H1 (cell line): ENCODE measurements at regions not wholly inside any gene's neighbourhood (a gene's known extent, or its start where the extent isn't known, plus 50 kb on each side); places are given as distances from the start of the nearest gene placed in this dataset.

Source experiments
- CTCF ChIA-PET: fragments of 300-600 bp; sonication (Branson Sonifier 250); formaldehyde crosslinking; loops from one replicate; lab custom pipeline; 2021; ENCODE audit not compliant: partially characterized antibody; lab: Charles Lee
- POLR2A ChIA-PET: fragments of 300-600 bp; sonication (Branson Sonifier 250); formaldehyde crosslinking; loops from one replicate; lab custom pipeline; 2021; ENCODE audit warnings: inconsistent platforms; ENCODE audit not compliant: partially characterized antibody; lab: Charles Lee
- DNase-seq, 2 experiments: peaks; one replicate each; pipeline versions ENCODE4 v3.0.0 to v3.0.0-alpha.2; 2010 to 2022; ENCODE audit warnings: low spot score in 2 of 2, low read depth in 1 of 2, mixed read lengths in 1 of 2
- FAIRE-seq: peaks from 2 replicates; lab custom pipeline; 2011; peaks lifted over from hg19 to GRCh38; lab: Jason Lieb, UNC
- H2AFZ ChIP-seq: 2 replicates; pipeline ENCODE4 v1.8.1; 2012; ENCODE audit warnings: low read length, inconsistent platforms
- H2AK5ac ChIP-seq: 2 replicates; pipeline ENCODE4 v1.6.1; 2013; ENCODE audit warnings: low read depth, low read length
- H2BK120ac ChIP-seq: replicated peaks from 2 replicates; pipeline ENCODE3; 2013; ENCODE audit warnings: low read depth, low read length, inconsistent platforms
- H2BK12ac ChIP-seq: 2 replicates; pipeline ENCODE4 v1.6.1; 2013; ENCODE audit warnings: low read depth, low read length
- H2BK15ac ChIP-seq: 2 replicates; pipeline ENCODE4 v1.6.1; 2013; ENCODE audit warnings: low read length
- H2BK20ac ChIP-seq: 2 replicates; pipeline ENCODE4 v1.6.1; 2013; ENCODE audit warnings: low read length
- H2BK5ac ChIP-seq: 2 replicates; pipeline ENCODE4 v1.6.1; 2013; ENCODE audit warnings: low read depth, low read length
- H3K14ac ChIP-seq: 2 replicates; pipeline ENCODE4 v1.6.1; 2013; ENCODE audit warnings: inconsistent platforms; ENCODE audit not compliant: insufficient read length
- H3K18ac ChIP-seq: 2 replicates; pipeline ENCODE4 v1.6.1; 2013; ENCODE audit warnings: low read length; ENCODE audit errors: extremely low read depth
- H3K23ac ChIP-seq: 2 replicates; pipeline ENCODE4 v1.6.1; 2013; ENCODE audit warnings: inconsistent platforms; ENCODE audit not compliant: insufficient read length
- H3K23me2 ChIP-seq: 2 replicates; pipeline ENCODE4 v1.6.1; 2013; ENCODE audit warnings: low read depth, low read length
- H3K27ac ChIP-seq: 2 replicates; pipeline ENCODE4 v1.6.1; 2011; ENCODE audit warnings: low read depth, low read length, inconsistent platforms
- H3K27me3 ChIP-seq, 4 experiments: replicated peaks in 1 of 4; 1 replicate in 1 of 4; 2 replicates in 3 of 4; pipeline versions ENCODE4 v1.6.1 to v1.8.1; 2011 to 2013; ENCODE audit warnings: low read length in 3 of 4, mild to moderate bottlenecking in 3 of 4, inconsistent platforms in 2 of 4, mixed read lengths in 2 of 4, moderate library complexity in 1 of 4; ENCODE audit not compliant: control insufficient read depth in 3 of 4, insufficient read depth in 3 of 4; ENCODE audit errors: extremely low read depth in 1 of 4
- H3K36me3 ChIP-seq, 4 experiments: 2 replicates each; pipeline versions ENCODE4 v1.6.1 to v1.8.1; 2011 to 2013; ENCODE audit warnings: mild to moderate bottlenecking in 4 of 4, low read length in 3 of 4, moderate library complexity in 2 of 4, control low read depth in 1 of 4, inconsistent platforms in 1 of 4; ENCODE audit not compliant: insufficient read depth in 4 of 4, control insufficient read depth in 2 of 4
- H3K4ac ChIP-seq: replicated peaks from 2 replicates; pipeline ENCODE3; 2013; ENCODE audit warnings: low read length, low read depth, mixed read lengths, inconsistent platforms; ENCODE audit not compliant: insufficient read length
- H3K4me1 ChIP-seq, 4 experiments: replicated peaks in 1 of 4; 1 replicate in 1 of 4; 2 replicates in 3 of 4; pipeline versions ENCODE4 v1.6.1 to v1.8.1; 2011 to 2013; ENCODE audit warnings: low read length in 3 of 4, inconsistent platforms in 2 of 4, mixed read lengths in 1 of 4; ENCODE audit not compliant: insufficient read depth in 4 of 4, control insufficient read depth in 3 of 4
- H3K4me2 ChIP-seq, 2 experiments: 2 replicates each; pipeline versions ENCODE4 v1.6.1 to v1.8.1; 2011 to 2013; ENCODE audit warnings: low read depth in 2 of 2, low read length in 2 of 2, control low read depth in 1 of 2, inconsistent platforms in 1 of 2, mild to moderate bottlenecking in 1 of 2; ENCODE audit not compliant: insufficient read depth in 1 of 2
- H3K4me3 ChIP-seq, 4 experiments: fragments of 200-600, 300-600 bp in 1 of 4; sonication (generic), shearing (Covaris generic), sonication (Bioruptor Twin) in 1 of 4; 2 replicates each; pipeline versions ENCODE4 v1.5.1 to v1.8.1; 2011 to 2016; ENCODE audit warnings: low read length in 4 of 4, low read depth in 3 of 4, control low read depth in 2 of 4, inconsistent platforms in 2 of 4, mild to moderate bottlenecking in 2 of 4, mixed read lengths in 1 of 4, moderate library complexity in 1 of 4; ENCODE audit not compliant: insufficient read depth in 2 of 4; ENCODE audit errors: extremely low read depth in 1 of 4
- H3K56ac ChIP-seq: replicated peaks from 2 replicates; pipeline ENCODE3; 2013; ENCODE audit warnings: low read depth, mild to moderate bottlenecking, mixed read lengths, low read length, inconsistent platforms; ENCODE audit not compliant: insufficient read length
- H3K79me1 ChIP-seq: 2 replicates; pipeline ENCODE4 v1.6.1; 2013; ENCODE audit warnings: low read depth, low read length, control low read depth
- H3K79me2 ChIP-seq, 2 experiments: 2 replicates each; pipeline versions ENCODE4 v1.6.1 to v1.8.1; 2012 to 2013; ENCODE audit warnings: low read length in 2 of 2, mild to moderate bottlenecking in 2 of 2, inconsistent platforms in 1 of 2; ENCODE audit not compliant: insufficient read depth in 2 of 2, control insufficient read depth in 1 of 2
- H3K9ac ChIP-seq, 4 experiments: replicated peaks in 1 of 4; 1 replicate in 1 of 4; 2 replicates in 3 of 4; pipeline versions ENCODE4 v1.6.1 to v1.8.1; 2011 to 2013; ENCODE audit warnings: low read depth in 3 of 4, low read length in 3 of 4, control low read depth in 2 of 4, mild to moderate bottlenecking in 2 of 4, moderate library complexity in 2 of 4, inconsistent platforms in 1 of 4; ENCODE audit errors: extremely low read depth in 1 of 4
- H3K9me3 ChIP-seq, 2 experiments: 2 replicates each; pipeline versions ENCODE4 v1.6.1 to v1.8.1; 2012 to 2013; ENCODE audit warnings: mild to moderate bottlenecking in 2 of 2, moderate library complexity in 2 of 2, control low read depth in 1 of 2, inconsistent platforms in 1 of 2, low read depth in 1 of 2, low read length in 1 of 2, mixed read lengths in 1 of 2; ENCODE audit not compliant: insufficient read depth in 2 of 2
- H4K20me1 ChIP-seq, 2 experiments: replicated peaks in 1 of 2; 2 replicates each; pipeline versions ENCODE3 to v1.8.1; 2011 to 2013; ENCODE audit warnings: inconsistent platforms in 2 of 2, low read length in 2 of 2, mild to moderate bottlenecking in 1 of 2; ENCODE audit not compliant: insufficient read depth in 2 of 2, control insufficient read depth in 1 of 2
- H4K5ac ChIP-seq: 2 replicates; pipeline ENCODE4 v1.6.1; 2013; ENCODE audit warnings: low read length, low read depth, mixed read lengths, inconsistent platforms; ENCODE audit not compliant: insufficient read length
- H4K8ac ChIP-seq: 2 replicates; pipeline ENCODE4 v1.8.0; 2013; ENCODE audit warnings: mild to moderate bottlenecking, moderate library complexity, low read length, inconsistent platforms; ENCODE audit not compliant: insufficient read depth; ENCODE audit errors: extremely low read depth
- H4K91ac ChIP-seq: replicated peaks from 2 replicates; pipeline ENCODE3; 2013; ENCODE audit warnings: low read length, mixed read lengths, inconsistent platforms; ENCODE audit not compliant: insufficient read length
- BACH1 ChIP-seq: IDR thresholded peaks from 2 replicates; pipeline ENCODE4 v1.6.1; 2012; ENCODE audit warnings: low read length, improper control_type of control experiment
- CBX8 ChIP-seq: fragments of 300-800, 300-1000 bp; sonication (generic); IDR thresholded peaks from 2 replicates; pipeline ENCODE4 v1.7.1; 2016; ENCODE audit warnings: low read depth, low read length, borderline replicate concordance
- CEBPB ChIP-seq: IDR thresholded peaks from 2 replicates; pipeline ENCODE4 v1.6.1; 2012; ENCODE audit warnings: low read depth, low read length
- CHD1 ChIP-seq: IDR thresholded peaks from 2 replicates; pipeline ENCODE4 v1.6.1; 2012; ENCODE audit warnings: low read depth, low read length, improper control_type of control experiment
- CREB1 ChIP-seq: IDR thresholded peaks from 2 replicates; pipeline ENCODE4 v1.6.1; 2012; ENCODE audit warnings: inconsistent platforms
- CTBP2 ChIP-seq: IDR thresholded peaks from 2 replicates; pipeline ENCODE4 v1.7.0; 2011; ENCODE audit warnings: borderline replicate concordance, mild to moderate bottlenecking, moderate library complexity, mixed read lengths, low read length; ENCODE audit not compliant: insufficient read depth, insufficient read length
- EGR1 ChIP-seq: IDR thresholded peaks from 2 replicates; pipeline ENCODE4 v1.6.1; 2011; ENCODE audit warnings: low read depth, low read length, borderline replicate concordance
- EZH2 ChIP-seq: fragments of 200-600 bp; sonication (generic); IDR thresholded peaks from 2 replicates; pipeline ENCODE4 v1.7.1; 2012; ENCODE audit warnings: low read depth, mild to moderate bottlenecking, moderate library complexity, low read length, inconsistent platforms; ENCODE audit not compliant: severe bottlenecking
- GTF2F1 ChIP-seq: IDR thresholded peaks from 2 replicates; pipeline ENCODE4 v1.6.1; 2012; ENCODE audit warnings: low read depth, low read length, improper control_type of control experiment, borderline replicate concordance
- HDAC6 ChIP-seq: IDR thresholded peaks from one replicate; pipeline ENCODE4 v1.7.1; 2012; ENCODE audit warnings: low read depth, mild to moderate bottlenecking, inconsistent platforms, low read length, moderate library complexity
- NRF1 ChIP-seq: IDR thresholded peaks from 2 replicates; pipeline ENCODE4 v1.6.1; 2011; ENCODE audit warnings: mild to moderate bottlenecking, low read depth, low read length, improper control_type of control experiment
- POLR2A ChIP-seq, 2 experiments: IDR thresholded peaks; 1 replicate in 1 of 2; 2 replicates in 1 of 2; pipeline ENCODE4 v1.6.1; 2011; ENCODE audit warnings: low read depth in 2 of 2, low read length in 2 of 2, mild to moderate bottlenecking in 2 of 2; ENCODE audit errors: control extremely low read depth in 1 of 2
- RBBP5 ChIP-seq: IDR thresholded peaks from 2 replicates; pipeline ENCODE4 v1.7.1; 2012; ENCODE audit warnings: low read depth, mild to moderate bottlenecking, inconsistent platforms, low read length, moderate library complexity, borderline replicate concordance
- SP2 ChIP-seq: IDR thresholded peaks from 2 replicates; pipeline ENCODE4 v1.6.1; 2012; ENCODE audit warnings: mild to moderate bottlenecking, low read length, inconsistent platforms
- SUZ12 ChIP-seq: fragments of 200-600 bp; sonication (generic); IDR thresholded peaks from 2 replicates; pipeline ENCODE4 v1.6.1; 2012; ENCODE audit warnings: mild to moderate bottlenecking, inconsistent platforms, low read length, moderate library complexity, mixed read lengths
- TCF12 ChIP-seq: IDR thresholded peaks from 2 replicates; pipeline ENCODE4 v1.6.1; 2011; ENCODE audit warnings: low read depth, mild to moderate bottlenecking, low read length
- TEAD4 ChIP-seq: IDR thresholded peaks from 2 replicates; pipeline ENCODE4 v1.6.1; 2012; ENCODE audit warnings: low read depth, low read length, inconsistent platforms, mixed read lengths
- YY1 ChIP-seq: IDR thresholded peaks from 2 replicates; pipeline ENCODE4 v1.6.1; 2011; ENCODE audit warnings: low read depth, mild to moderate bottlenecking, low read length
- WGBS, 2 experiments: shearing (Covaris generic) in 1 of 2; methylation state at CpG; one replicate each; pipeline versions ENCODE4 v1.1.6 to v1.1.7; 2013 to 2015; ENCODE audit warnings: low lambda C conversion rate in 2 of 2, mixed read lengths in 2 of 2, inconsistent platforms in 1 of 2, low coverage in 1 of 2, missing lambda C conversion rate in 1 of 2; ENCODE audit not compliant: insufficient replicate concordance in 2 of 2, insufficient coverage in 1 of 2, insufficient read length in 1 of 2; ENCODE audit errors: extremely low coverage in 1 of 2, missing lambda C conversion rate in 1 of 2; 5-methylcytosine and 5-hydroxymethylcytosine counted together

- Histone ChIP-seq H2BK120ac (no peak overlapping the region), H3K4me3 (no peak overlapping the region), H2AK5ac (no peak overlapping the region), H3K18ac (no peak overlapping the region), H3K56ac (no peak overlapping the region), H2BK20ac (no peak overlapping the region), H4K8ac (no peak overlapping the region), H3K4ac (no peak overlapping the region), H2BK5ac (no peak overlapping the region), H2AFZ (no peak overlapping the region), H3K4me1 (no peaks in the 10 kb centered on the region), H3K4me2 (no peak overlapping the region), H4K20me1 (no peaks in the 10 kb centered on the region), H4K91ac (no peak overlapping the region), H3K23me2 (no peaks in the 10 kb centered on the region), H2BK12ac (no peak overlapping the region), H3K9ac (no peak overlapping the region), H3K23ac (no peak overlapping the region), H3K79me1 (no peaks in the 10 kb centered on the region), H2BK15ac (no peak overlapping the region), H3K79me2 (no peaks in the 10 kb centered on the region), H3K14ac (no peak overlapping the region), H3K36me3 (no peaks in the 10 kb centered on the region), H3K9me3 (no peaks in the 10 kb centered on the region), H3K27me3 (no peaks in the 10 kb centered on the region), H3K27ac (no peak overlapping the region), H4K5ac (no peak overlapping the region)
- ChIA-PET POLR2A (no interaction called here), CTCF (no interaction called here)
- 98% methylated on average over 3 of the region's 3 CpGs; no CpG with 5 or more reads in 1 of the 2 experiments for WGBS, 2 experiments
- no peak for DNase-seq
- no peak for FAIRE-seq
- TF ChIP-seq CTBP2 = no peak
- TF ChIP-seq HDAC6 = no peak
- TF ChIP-seq TEAD4 = no peak
- TF ChIP-seq GTF2F1 = no peak
- no peak for TF ChIP-seq SUZ12
- no peak for TF ChIP-seq BACH1
- no peak for TF ChIP-seq POLR2A (IDR thresholded peaks at IDR 0.05; ENCODE audit: control extremely low read depth in 1 of 2, low read depth in 2 of 2, low read length in 2 of 2)
- TF ChIP-seq TCF12 = no peak
- TF ChIP-seq NRF1 = no peak
- TF ChIP-seq CBX8 = no peak
- no peak for TF ChIP-seq EZH2
- TF ChIP-seq EGR1 = no peak
- no peak for TF ChIP-seq YY1
- TF ChIP-seq SP2 = no peak
- TF ChIP-seq RBBP5 = no peak
- no peak for TF ChIP-seq CEBPB
- TF ChIP-seq CHD1 = no peak
- no peak for TF ChIP-seq CREB1
Observed at GRCh38 chr1:188386666-188387065, 1557.9 kb downstream of the PLA2G4A start.
